ENCODE measurements at regions not wholly inside any gene's neighbourhood (a gene's known extent, or its start where the extent isn't known, plus 50 kb on each side); places are given as distances from the start of the nearest gene placed in this dataset.

DNA sequence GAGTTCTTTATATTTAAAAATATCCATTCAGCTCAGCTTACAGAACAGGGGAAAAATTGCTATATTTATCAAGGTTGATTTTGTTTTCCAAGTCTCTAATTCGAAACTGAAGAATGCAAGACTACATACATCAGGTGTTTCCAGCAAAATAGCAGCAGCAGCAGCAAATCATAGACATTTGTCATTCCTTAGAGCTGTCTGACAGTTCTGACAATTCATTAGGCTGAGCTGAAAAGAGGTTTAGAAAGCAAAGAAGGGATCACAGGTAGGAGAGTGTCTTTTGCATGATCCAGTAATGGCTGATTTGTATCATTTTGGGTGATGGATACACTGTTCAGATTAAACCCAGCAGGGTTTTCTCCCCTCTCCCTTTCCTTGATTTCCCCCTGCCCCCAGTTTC is 545.7 kb downstream of the MCTP2 start:
- Histone ChIP-seq H3K36me3 (ENCODE audit: insufficient read depth, low read depth, low read length) (no peaks in the 10 kb centered on the region), H3K27ac (ENCODE audit: low read length) (no peak overlapping the region), H3K9ac (ENCODE audit: low read depth, low read length) (no peak overlapping the region), H3K4me1 (ENCODE audit: insufficient read depth, low read length) (no peaks in the 10 kb centered on the region; the same call in 1 of the 2 replicates), H3K27me3 (ENCODE audit: insufficient read depth, low read length) (no peaks in the 10 kb centered on the region), H3K4me3 (ENCODE audit: low read length) (no peak overlapping the region), H3K9me3 (ENCODE audit: insufficient read depth, low read depth, low read length) (no peaks in the 10 kb centered on the region)

DNA sequence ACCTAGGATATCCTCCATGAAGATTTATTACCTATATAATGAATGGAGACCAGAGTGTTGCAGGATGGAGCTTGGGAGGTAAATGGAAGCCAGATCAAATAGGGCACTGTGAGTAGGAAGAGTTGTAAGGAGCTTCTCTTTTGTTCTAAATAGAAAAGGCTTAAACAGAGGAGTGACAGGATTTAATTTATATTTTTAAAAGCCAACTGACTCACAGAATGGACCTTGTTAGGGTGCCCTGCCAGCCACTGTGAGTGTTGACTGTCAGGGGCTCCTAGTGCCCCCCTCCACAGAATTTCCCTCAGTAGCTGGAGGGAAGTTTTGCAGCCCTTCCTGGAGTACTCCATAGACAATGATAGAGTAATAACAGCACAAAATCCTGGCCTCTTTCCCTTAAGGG is 547.5 kb downstream of the MCTP2 start:
- no peaks in the 10 kb centered on the region for H3K27me3 ChIP-seq (ENCODE audit: insufficient read depth, low read length)
- H3K9ac ChIP-seq (ENCODE audit: low read depth, low read length): no peak overlapping the region
- H3K9me3 ChIP-seq (ENCODE audit: insufficient read depth, low read depth, low read length): no peaks in the 10 kb centered on the region
- no peaks in the 10 kb centered on the region for H3K36me3 ChIP-seq (ENCODE audit: insufficient read depth, low read depth, low read length)
- H3K27ac ChIP-seq (ENCODE audit: low read length): no peak overlapping the region
- H3K4me1 ChIP-seq (ENCODE audit: insufficient read depth, low read length): no peaks in the 10 kb centered on the region; the same call in 1 of the 2 replicates
- H3K4me3 ChIP-seq (ENCODE audit: low read length): no peak overlapping the region

DNA sequence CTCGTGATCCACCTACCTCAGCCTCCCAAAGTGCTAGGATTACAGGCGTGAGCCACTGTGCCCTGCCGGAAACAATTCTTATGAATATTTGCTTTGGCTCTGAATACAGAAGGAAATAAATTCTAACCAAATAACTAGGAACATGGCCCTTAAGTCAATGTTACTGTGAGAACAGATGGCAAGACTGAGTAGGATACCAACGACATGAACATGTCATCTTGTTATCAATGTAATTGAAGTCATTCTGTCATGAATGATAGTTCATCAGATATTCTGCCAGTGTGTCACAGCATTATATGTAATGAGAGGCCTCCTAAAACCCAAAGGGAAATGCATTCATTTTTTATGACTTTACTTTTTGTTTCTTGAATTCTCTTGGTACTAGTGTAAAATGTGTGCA is 548.8 kb downstream of the MCTP2 start:
- H3K9ac ChIP-seq (ENCODE audit: low read depth, low read length): no peak overlapping the region
- H3K27ac ChIP-seq (ENCODE audit: low read length): no peak overlapping the region
- H3K4me1 ChIP-seq (ENCODE audit: insufficient read depth, low read length): no peaks in the 10 kb centered on the region; the same call in 1 of the 2 replicates
- no peak overlapping the region for H3K4me3 ChIP-seq (ENCODE audit: low read length)
- H3K9me3 ChIP-seq (ENCODE audit: insufficient read depth, low read depth, low read length): no peaks in the 10 kb centered on the region
- no peaks in the 10 kb centered on the region for H3K36me3 ChIP-seq (ENCODE audit: insufficient read depth, low read depth, low read length)
- no peaks in the 10 kb centered on the region for H3K27me3 ChIP-seq (ENCODE audit: insufficient read depth, low read length)

DNA sequence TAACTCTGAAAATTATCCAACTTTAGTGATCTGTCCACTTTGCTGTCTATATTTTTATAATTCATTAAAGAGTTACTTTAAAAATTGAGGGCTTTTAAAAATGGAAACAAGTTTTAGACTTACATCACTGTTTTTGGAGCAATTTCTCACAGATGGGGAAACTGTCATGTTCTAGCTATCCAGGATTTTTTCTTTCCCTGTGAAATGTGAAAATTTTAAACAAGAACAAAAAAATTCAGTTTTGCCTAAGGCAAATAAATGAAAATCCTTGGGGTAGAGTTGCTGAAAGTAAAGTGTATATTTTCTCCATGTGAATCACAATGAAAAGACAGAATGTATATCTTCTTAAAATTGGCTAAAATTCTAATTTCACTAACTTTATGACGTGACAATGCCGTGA is 553.7 kb downstream of the MCTP2 start:
- no peaks in the 10 kb centered on the region for H3K9me3 ChIP-seq (ENCODE audit: insufficient read depth, low read depth, low read length)
- H3K4me3 ChIP-seq (ENCODE audit: low read length): no peak overlapping the region
- no peaks in the 10 kb centered on the region for H3K27me3 ChIP-seq (ENCODE audit: insufficient read depth, low read length)
- H3K36me3 ChIP-seq (ENCODE audit: insufficient read depth, low read depth, low read length): no peaks in the 10 kb centered on the region
- no peaks in the 10 kb centered on the region for H3K4me1 ChIP-seq (ENCODE audit: insufficient read depth, low read length)
- no peak overlapping the region for H3K27ac ChIP-seq (ENCODE audit: low read length)
- no peak overlapping the region for H3K9ac ChIP-seq (ENCODE audit: low read depth, low read length)

DNA sequence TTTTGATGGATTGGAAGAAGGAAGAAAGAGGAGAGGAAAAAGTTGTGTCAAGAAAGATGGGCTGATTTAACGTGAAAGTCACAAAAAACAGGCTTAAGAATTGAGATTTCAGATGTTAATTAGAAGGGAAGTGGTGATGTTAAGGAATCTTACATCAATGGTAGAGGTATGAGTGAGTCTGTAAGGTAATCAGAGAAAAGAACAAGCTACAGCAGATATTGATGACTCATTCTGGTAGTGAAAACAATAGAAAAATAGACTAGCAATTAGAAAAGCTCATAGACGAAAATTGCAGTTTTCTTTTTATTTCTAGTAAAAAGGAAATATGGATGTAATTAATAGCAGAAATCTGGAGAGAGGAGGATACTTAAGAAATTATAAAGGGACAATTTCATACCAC is 559.6 kb downstream of the MCTP2 start:
- no peaks in the 10 kb centered on the region for H3K27me3 ChIP-seq (ENCODE audit: insufficient read depth, low read length)
- peaks cover 3% of the 10 kb centered on the region; the same call in 1 of the 2 replicates for H3K4me1 ChIP-seq (ENCODE audit: insufficient read depth, low read length)
- H3K4me3 ChIP-seq (ENCODE audit: low read length): no peak overlapping the region
- no peak overlapping the region for H3K27ac ChIP-seq (ENCODE audit: low read length)
- H3K9ac ChIP-seq (ENCODE audit: low read depth, low read length): no peak overlapping the region
- no peaks in the 10 kb centered on the region for H3K9me3 ChIP-seq (ENCODE audit: insufficient read depth, low read depth, low read length)
- H3K36me3 ChIP-seq (ENCODE audit: insufficient read depth, low read depth, low read length): no peaks in the 10 kb centered on the region

DNA sequence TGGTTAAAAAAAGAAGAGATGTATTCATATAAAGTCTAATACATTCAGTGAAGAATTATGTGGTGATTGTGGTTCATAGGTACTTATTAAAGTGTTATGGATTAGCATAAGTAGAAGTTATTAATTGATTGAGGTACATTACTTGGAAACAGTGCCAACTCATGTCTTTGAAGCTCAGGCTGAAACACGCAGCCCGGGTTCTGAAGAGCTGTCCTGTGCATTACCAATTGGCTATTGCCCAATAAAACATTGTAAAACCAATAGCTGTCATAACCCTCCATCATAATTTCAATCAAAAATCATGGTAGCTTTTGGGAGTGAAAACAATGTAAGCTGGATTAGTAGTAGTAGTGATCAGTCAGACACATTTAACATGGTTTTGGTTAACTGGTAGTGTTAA is 560.1 kb downstream of the MCTP2 start:
- Histone ChIP-seq H3K9me3 (ENCODE audit: insufficient read depth, low read depth, low read length) (no peaks in the 10 kb centered on the region), H3K36me3 (ENCODE audit: insufficient read depth, low read depth, low read length) (no peaks in the 10 kb centered on the region), H3K4me3 (ENCODE audit: low read length) (no peak overlapping the region), H3K27ac (ENCODE audit: low read length) (no peak overlapping the region), H3K9ac (ENCODE audit: low read depth, low read length) (no peak overlapping the region), H3K27me3 (ENCODE audit: insufficient read depth, low read length) (no peaks in the 10 kb centered on the region), H3K4me1 (ENCODE audit: insufficient read depth, low read length) (peaks cover 3% of the 10 kb centered on the region; the same call in 1 of the 2 replicates)

DNA sequence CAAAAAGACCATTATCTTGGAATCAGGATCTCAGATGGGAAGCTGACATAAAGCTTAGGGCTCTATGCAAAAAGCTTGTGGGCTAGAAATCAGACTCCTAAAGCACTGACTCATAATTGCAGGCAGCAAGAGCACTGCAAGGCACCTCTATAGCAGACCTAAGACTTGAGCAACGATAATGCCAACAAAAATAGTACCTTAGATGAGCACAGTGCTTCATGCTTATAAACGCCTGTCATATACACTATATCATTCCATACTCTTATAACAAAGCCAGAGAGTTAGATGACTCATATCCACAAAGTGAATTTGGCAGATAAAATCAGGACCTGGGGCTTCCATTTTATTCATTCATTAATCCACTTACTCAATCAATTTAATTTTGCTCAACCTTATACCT is 560.8 kb downstream of the MCTP2 start:
- Histone ChIP-seq H3K9me3 (ENCODE audit: insufficient read depth, low read depth, low read length) (no peaks in the 10 kb centered on the region), H3K27me3 (ENCODE audit: insufficient read depth, low read length) (no peaks in the 10 kb centered on the region), H3K27ac (ENCODE audit: low read length) (no peak overlapping the region), H3K4me3 (ENCODE audit: low read length) (no peak overlapping the region), H3K36me3 (ENCODE audit: insufficient read depth, low read depth, low read length) (no peaks in the 10 kb centered on the region), H3K9ac (ENCODE audit: low read depth, low read length) (no peak overlapping the region), H3K4me1 (ENCODE audit: insufficient read depth, low read length) (peaks cover 3% of the 10 kb centered on the region; the same call in 1 of the 2 replicates)

DNA sequence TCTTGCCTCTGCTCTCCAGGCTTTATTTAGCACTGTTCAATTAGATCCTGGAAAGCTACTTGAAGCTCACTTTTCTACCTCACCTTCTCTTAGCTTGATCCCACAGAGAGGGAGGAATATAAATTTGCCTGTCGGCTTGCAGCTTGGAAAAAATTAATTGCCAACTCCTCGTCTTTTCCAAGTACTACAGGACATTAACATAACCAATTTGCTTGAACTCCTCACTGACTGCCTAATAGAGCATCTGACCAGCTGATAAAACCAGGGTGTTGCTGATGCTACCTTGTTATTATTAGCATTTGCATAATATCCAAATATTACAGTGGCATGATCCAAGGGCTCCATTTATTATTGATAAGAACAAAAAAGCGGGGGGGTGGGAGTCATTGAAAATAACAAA is 561.8 kb downstream of the MCTP2 start:
- Histone ChIP-seq H3K4me3 (ENCODE audit: low read length) (no peak overlapping the region), H3K27me3 (ENCODE audit: insufficient read depth, low read length) (no peaks in the 10 kb centered on the region), H3K4me1 (ENCODE audit: insufficient read depth, low read length) (peaks cover 3% of the 10 kb centered on the region; the same call in 1 of the 2 replicates), H3K36me3 (ENCODE audit: insufficient read depth, low read depth, low read length) (no peaks in the 10 kb centered on the region), H3K9ac (ENCODE audit: low read depth, low read length) (no peak overlapping the region), H3K27ac (ENCODE audit: low read length) (no peak overlapping the region), H3K9me3 (ENCODE audit: insufficient read depth, low read depth, low read length) (peaks cover 2% of the 10 kb centered on the region; the same call in 1 of the 2 replicates)

DNA sequence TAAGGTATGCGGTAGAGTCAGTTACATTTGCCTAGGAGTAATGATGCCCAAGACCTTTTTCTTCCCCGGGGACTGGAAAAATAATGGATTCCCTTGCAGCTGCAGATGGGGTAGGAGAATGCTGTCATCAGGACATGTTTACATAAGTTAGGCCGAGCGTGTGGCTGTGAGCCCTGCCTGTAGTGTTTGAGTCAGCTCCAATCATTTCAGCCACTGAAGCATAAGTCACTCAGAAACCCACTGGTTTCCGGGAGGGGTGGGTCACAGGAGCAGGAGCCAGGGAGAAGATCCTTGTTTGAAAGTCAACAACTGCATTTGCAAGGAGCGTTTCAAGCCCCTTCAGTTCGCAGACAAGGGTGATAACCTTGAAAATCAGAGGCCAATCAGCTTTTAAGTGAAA is 562.3 kb downstream of the MCTP2 start:
- no peak overlapping the region for H3K9ac ChIP-seq (ENCODE audit: low read depth, low read length)
- H3K36me3 ChIP-seq (ENCODE audit: insufficient read depth, low read depth, low read length): no peaks in the 10 kb centered on the region
- no peaks in the 10 kb centered on the region for H3K27me3 ChIP-seq (ENCODE audit: insufficient read depth, low read length)
- H3K4me1 ChIP-seq (ENCODE audit: insufficient read depth, low read length): peaks cover 3% of the 10 kb centered on the region; the same call in 1 of the 2 replicates
- H3K27ac ChIP-seq (ENCODE audit: low read length): no peak overlapping the region
- H3K4me3 ChIP-seq (ENCODE audit: low read length): no peak overlapping the region
- peaks cover 4% of the 10 kb centered on the region; the same call in 1 of the 2 replicates for H3K9me3 ChIP-seq (ENCODE audit: insufficient read depth, low read depth, low read length)

DNA sequence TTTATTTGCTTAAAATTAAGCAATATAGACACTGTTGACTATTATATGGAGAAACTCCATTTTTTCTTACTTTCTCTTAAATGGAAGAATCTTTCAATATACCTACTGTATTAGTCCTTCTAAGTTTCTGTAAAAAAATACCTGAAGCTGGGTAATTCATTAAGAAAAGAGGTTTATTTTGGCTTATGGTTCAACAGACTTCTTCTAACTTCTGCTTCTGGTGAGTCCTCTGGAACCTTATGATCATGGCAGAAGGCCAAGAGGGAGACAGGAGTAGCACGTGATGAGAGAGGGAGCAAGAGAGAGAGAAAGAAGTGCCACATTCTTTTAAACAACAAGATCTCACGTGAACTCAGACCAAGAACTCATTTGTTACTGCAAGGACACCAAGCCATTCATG is 573.3 kb downstream of the MCTP2 start:
- no peaks in the 10 kb centered on the region for H3K4me1 ChIP-seq (ENCODE audit: insufficient read depth, low read length)
- H3K4me3 ChIP-seq (ENCODE audit: low read length): no peak overlapping the region
- peaks cover 10% of the 10 kb centered on the region for H3K9me3 ChIP-seq (ENCODE audit: insufficient read depth, low read depth, low read length)
- H3K9ac ChIP-seq (ENCODE audit: low read depth, low read length): no peak overlapping the region
- no peak overlapping the region for H3K27ac ChIP-seq (ENCODE audit: low read length)
- H3K27me3 ChIP-seq (ENCODE audit: insufficient read depth, low read length): no peaks in the 10 kb centered on the region
- H3K36me3 ChIP-seq (ENCODE audit: insufficient read depth, low read depth, low read length): no peaks in the 10 kb centered on the region

DNA sequence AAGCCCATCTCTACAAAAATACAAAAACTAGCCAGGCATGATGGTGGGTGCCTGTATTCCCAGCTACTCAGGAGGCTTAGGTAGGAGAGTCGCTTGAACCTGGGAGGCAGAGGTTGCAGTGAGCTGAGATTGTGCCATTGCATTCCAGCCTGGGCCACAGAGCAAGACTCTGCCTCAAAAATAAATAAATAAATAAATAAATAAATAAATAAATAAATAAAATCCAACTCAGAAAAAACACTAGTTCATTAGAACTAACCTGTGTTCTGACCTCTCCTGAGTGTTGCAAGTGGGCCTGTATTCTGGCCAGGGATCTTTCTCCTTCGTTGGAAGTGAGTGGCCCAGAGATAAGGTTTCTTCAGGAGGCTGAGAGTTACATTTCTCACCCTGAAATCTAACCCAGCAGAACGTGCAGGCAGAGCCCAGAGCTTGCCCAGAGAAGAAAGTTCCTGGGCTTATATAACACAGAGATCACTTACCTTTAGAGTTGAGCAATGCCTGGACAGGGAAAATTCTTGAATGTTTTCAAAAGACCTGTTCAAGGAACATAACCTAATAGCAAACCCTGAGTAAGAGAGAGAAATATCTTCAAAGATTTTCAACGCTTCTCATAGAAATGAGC is 583.9 kb downstream of the MCTP2 start:
- no peaks in the 10 kb centered on the region for H3K4me1 ChIP-seq (ENCODE audit: insufficient read depth, low read length)

DNA sequence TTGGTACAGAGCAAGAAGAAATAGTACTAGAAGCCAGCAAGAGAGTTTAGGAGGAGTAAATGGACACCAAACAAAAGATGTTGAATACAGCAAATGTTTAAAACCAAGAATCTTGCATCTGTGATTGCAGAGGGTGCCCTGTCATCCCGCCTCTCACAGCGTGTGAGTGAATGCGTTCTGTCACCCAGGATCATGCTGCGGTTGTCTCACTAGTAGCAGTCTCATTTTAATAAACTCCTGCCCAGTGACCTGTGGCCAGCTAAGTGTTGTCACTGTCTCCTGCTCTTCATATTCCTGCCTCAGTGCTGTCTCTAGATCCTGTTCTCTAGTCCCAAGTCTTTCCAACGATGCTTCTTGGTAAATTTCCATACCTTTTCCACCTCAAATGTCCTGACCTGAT is 584.6 kb downstream of the MCTP2 start:
- Histone ChIP-seq H3K4me3 (ENCODE audit: low read length) (no peak overlapping the region), H3K36me3 (ENCODE audit: insufficient read depth, low read depth, low read length) (no peaks in the 10 kb centered on the region), H3K27ac (ENCODE audit: low read length) (no peak overlapping the region), H3K4me1 (ENCODE audit: insufficient read depth, low read length) (no peaks in the 10 kb centered on the region), H3K9me3 (ENCODE audit: insufficient read depth, low read depth, low read length) (no peaks in the 10 kb centered on the region), H3K9ac (ENCODE audit: low read depth, low read length) (no peak overlapping the region), H3K27me3 (ENCODE audit: insufficient read depth, low read length) (no peaks in the 10 kb centered on the region)

More for the DNA sequence above, 583.9 kb downstream of the MCTP2 start:
- Histone ChIP-seq H3K27ac (ENCODE audit: low read length) (no peak overlapping the region), H3K4me3 (ENCODE audit: low read length) (no peak overlapping the region), H3K9ac (ENCODE audit: low read depth, low read length) (no peak overlapping the region), H3K36me3 (ENCODE audit: insufficient read depth, low read depth, low read length) (no peaks in the 10 kb centered on the region), H3K9me3 (ENCODE audit: insufficient read depth, low read depth, low read length) (no peaks in the 10 kb centered on the region), H3K27me3 (ENCODE audit: insufficient read depth, low read length) (no peaks in the 10 kb centered on the region)

All from iPS-20b (cell line).